ENCODE measurements at regions not wholly inside any gene's neighbourhood (a gene's known extent, or its start where the extent isn't known, plus 50 kb on each side); places are given as distances from the start of the nearest gene placed in this dataset.

DNA sequence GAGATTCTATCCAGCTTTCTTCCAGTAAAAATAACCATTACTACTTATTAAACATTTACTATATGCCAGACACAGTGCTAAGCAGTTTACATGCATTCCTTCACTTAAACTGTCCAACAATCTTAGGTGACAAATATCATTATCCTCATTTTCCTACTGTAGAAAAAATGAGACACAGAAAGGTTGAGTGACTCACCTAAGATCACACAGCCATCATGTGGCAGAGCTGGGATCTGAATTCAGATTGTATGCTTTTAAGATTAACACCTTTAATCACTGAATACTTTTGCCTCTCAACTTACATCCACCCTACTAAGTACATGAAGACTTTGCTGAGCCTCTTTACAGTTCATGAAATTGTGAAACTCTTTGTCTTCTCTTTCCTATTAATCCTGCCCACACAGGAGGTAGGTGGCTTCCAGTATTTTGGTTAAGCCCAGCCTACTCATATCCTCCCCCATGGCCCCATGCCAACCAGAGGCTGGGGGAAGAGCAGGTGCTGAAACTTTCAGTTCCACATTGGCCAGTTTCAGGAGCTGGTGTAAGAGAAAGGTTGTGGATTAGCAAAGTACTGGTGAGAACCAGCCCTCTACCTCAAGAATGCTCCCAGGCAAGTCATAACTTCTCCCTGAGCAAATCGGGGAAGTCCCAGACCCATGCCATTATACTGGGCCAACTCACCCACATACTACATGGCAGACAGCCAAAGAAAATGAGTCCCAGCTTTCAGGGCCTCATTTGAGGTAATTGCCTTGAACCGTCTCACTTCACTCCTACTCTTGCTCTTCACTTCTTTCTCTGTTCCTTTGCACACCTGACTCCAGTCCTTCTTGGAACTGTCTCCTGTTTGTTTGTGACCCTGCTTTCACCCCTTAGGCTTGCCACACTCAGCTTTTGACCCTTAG lies 211.1 kb downstream of the GUCY2F start:
- no peaks in the 10 kb centered on the region for H3K9me3 ChIP-seq
- Mint-ChIP-seq H3K4me3 (ENCODE audit: unreplicated experiment) (no peak overlapping the region), H3K9me3 (ENCODE audit: unreplicated experiment) (no peaks in the 10 kb centered on the region), H3K36me3 (ENCODE audit: insufficient read depth, unreplicated experiment) (no peaks in the 10 kb centered on the region), H3K27ac (ENCODE audit: unreplicated experiment) (no peak overlapping the region), H3K27me3 (ENCODE audit: insufficient read depth, unreplicated experiment) (no peaks in the 10 kb centered on the region), H3K4me1 (ENCODE audit: low read depth, unreplicated experiment) (no peaks in the 10 kb centered on the region)
- ChIA-PET POLR2A (no interaction called here), CTCF (no interaction called here)
- no peaks in the 10 kb centered on the region for H3K4me1 ChIP-seq
- no peaks in the 10 kb centered on the region for H3K36me3 ChIP-seq (ENCODE audit: control insufficient read depth, insufficient read depth, low read length)
- DNase-seq = no peak
- no TSS peak for BruUV-seq (replicated peaks)
- H3K4me3 ChIP-seq (ENCODE audit: low read depth, low read length) = no peak overlapping the region
- TF ChIP-seq, protein P1, sequence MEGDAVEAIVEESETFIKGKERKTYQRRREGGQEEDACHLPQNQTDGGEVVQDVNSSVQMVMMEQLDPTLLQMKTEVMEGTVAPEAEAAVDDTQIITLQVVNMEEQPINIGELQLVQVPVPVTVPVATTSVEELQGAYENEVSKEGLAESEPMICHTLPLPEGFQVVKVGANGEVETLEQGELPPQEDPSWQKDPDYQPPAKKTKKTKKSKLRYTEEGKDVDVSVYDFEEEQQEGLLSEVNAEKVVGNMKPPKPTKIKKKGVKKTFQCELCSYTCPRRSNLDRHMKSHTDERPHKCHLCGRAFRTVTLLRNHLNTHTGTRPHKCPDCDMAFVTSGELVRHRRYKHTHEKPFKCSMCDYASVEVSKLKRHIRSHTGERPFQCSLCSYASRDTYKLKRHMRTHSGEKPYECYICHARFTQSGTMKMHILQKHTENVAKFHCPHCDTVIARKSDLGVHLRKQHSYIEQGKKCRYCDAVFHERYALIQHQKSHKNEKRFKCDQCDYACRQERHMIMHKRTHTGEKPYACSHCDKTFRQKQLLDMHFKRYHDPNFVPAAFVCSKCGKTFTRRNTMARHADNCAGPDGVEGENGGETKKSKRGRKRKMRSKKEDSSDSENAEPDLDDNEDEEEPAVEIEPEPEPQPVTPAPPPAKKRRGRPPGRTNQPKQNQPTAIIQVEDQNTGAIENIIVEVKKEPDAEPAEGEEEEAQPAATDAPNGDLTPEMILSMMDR (IDR thresholded peaks at IDR 0.05; ENCODE audit: insufficient read depth in 1 of 2, low read depth in 1 of 2, low read length in 1 of 2, severe bottlenecking in 1 of 2, unreplicated experiment in 1 of 2) = no peak
- intact Hi-C loops (cut with micrococcal nuclease; ENCODE audit: unreplicated experiment) = no loop called here
- H3K27me3 ChIP-seq (replicated peaks; ENCODE audit: control insufficient read depth, insufficient read depth, low read length) = no peaks in the 10 kb centered on the region

GRCh38 chrX:109268340-109268739 lies 213.5 kb downstream of the GUCY2F start:
- ChIA-PET POLR2A (no interaction called here), CTCF (no interaction called here)
- intact Hi-C loops (cut with micrococcal nuclease; ENCODE audit: unreplicated experiment) = no loop called here
- Mint-ChIP-seq H3K27me3 (ENCODE audit: insufficient read depth, unreplicated experiment) (no peaks in the 10 kb centered on the region), H3K27ac (ENCODE audit: unreplicated experiment) (no peak overlapping the region), H3K4me1 (ENCODE audit: low read depth, unreplicated experiment) (no peaks in the 10 kb centered on the region), H3K36me3 (ENCODE audit: insufficient read depth, unreplicated experiment) (no peaks in the 10 kb centered on the region), H3K4me3 (ENCODE audit: unreplicated experiment) (no peak overlapping the region), H3K9me3 (ENCODE audit: unreplicated experiment) (no peaks in the 10 kb centered on the region)
- no peaks in the 10 kb centered on the region for H3K4me1 ChIP-seq
- DNase-seq = no peak
- H3K9me3 ChIP-seq = no peaks in the 10 kb centered on the region
- no peaks in the 10 kb centered on the region for H3K27me3 ChIP-seq (replicated peaks; ENCODE audit: control insufficient read depth, insufficient read depth, low read length)
- H3K4me3 ChIP-seq (ENCODE audit: low read depth, low read length) = no peak overlapping the region
- H3K36me3 ChIP-seq (ENCODE audit: control insufficient read depth, insufficient read depth, low read length) = no peaks in the 10 kb centered on the region
- no TSS peak for BruUV-seq (replicated peaks)
- TF ChIP-seq, protein P1 (IDR thresholded peaks at IDR 0.05; ENCODE audit: insufficient read depth in 1 of 2, low read depth in 1 of 2, low read length in 1 of 2, severe bottlenecking in 1 of 2, unreplicated experiment in 1 of 2) = no peak

- TF ChIP-seq, protein P1 (IDR thresholded peaks at IDR 0.05; ENCODE audit: insufficient read depth in 1 of 2, low read depth in 1 of 2, low read length in 1 of 2, severe bottlenecking in 1 of 2, unreplicated experiment in 1 of 2) = no peak
- intact Hi-C loops (cut with micrococcal nuclease; ENCODE audit: unreplicated experiment) = no loop called here
- H3K4me1 Mint-ChIP-seq (ENCODE audit: low read depth, unreplicated experiment) = no peaks in the 10 kb centered on the region
- H3K4me3 ChIP-seq (ENCODE audit: low read depth, low read length) = no peak overlapping the region
- H3K36me3 ChIP-seq (ENCODE audit: control insufficient read depth, insufficient read depth, low read length) = no peaks in the 10 kb centered on the region
- no peaks in the 10 kb centered on the region for H3K4me1 ChIP-seq
- H3K27me3 Mint-ChIP-seq (ENCODE audit: insufficient read depth, unreplicated experiment) = no peaks in the 10 kb centered on the region
- H3K27ac Mint-ChIP-seq (ENCODE audit: unreplicated experiment) = no peak overlapping the region
- ChIA-PET POLR2A (no interaction called here), CTCF (no interaction called here)
- H3K36me3 Mint-ChIP-seq (ENCODE audit: insufficient read depth, unreplicated experiment) = no peaks in the 10 kb centered on the region
- no peaks in the 10 kb centered on the region for H3K27me3 ChIP-seq (replicated peaks; ENCODE audit: control insufficient read depth, insufficient read depth, low read length)
- H3K4me3 Mint-ChIP-seq (ENCODE audit: unreplicated experiment) = no peak overlapping the region
- DNase-seq = no peak
- BruUV-seq (replicated peaks) = no TSS peak
- H3K9me3 ChIP-seq = no peaks in the 10 kb centered on the region
- H3K9me3 Mint-ChIP-seq (ENCODE audit: unreplicated experiment) = no peaks in the 10 kb centered on the region
Measured at GRCh38 chrX:109266034-109266433, 215.9 kb downstream of the GUCY2F start.

All from Caco-2 (cell line).